ENCODE measurements at regions not wholly inside any gene's neighbourhood (a gene's known extent, or its start where the extent isn't known, plus 50 kb on each side); places are given as distances from the start of the nearest gene placed in this dataset.

GRCh38 chr15:96431786-96432185 is 101.3 kb downstream of the NR2F2 start:
- Histone ChIP-seq H3K27ac (ENCODE audit: extremely low read depth, low read depth, low read length) (no peak overlapping the region), H3K4me3 (ENCODE audit: low read depth, low read length) (no peak overlapping the region), H3K36me3 (ENCODE audit: control insufficient read depth in 2 of 2, insufficient read depth in 1 of 2, low read length in 2 of 2) (no peaks in the 10 kb centered on the region), H3K4me1 (ENCODE audit: control insufficient read depth, insufficient read depth, low read length) (no peaks in the 10 kb centered on the region), H3K9me3 (ENCODE audit: control insufficient read depth, insufficient read depth, low read depth, low read length) (no peaks in the 10 kb centered on the region)
- ChIA-PET POLR2A (no interaction called here), CTCF (no interaction called here)
- TF ChIP-seq ZFP41 (tag by site-specific recombination; IDR thresholded peaks at IDR 0.05; ENCODE audit: borderline replicate concordance) (no peak), ZBTB11 (tag by site-specific recombination; conservative IDR thresholded peaks at IDR 0.05; ENCODE audit: low read depth) (no peak), ZNF621 (tag by site-specific recombination; IDR thresholded peaks at IDR 0.05) (no peak), AEBP2 (tag by site-specific recombination; IDR thresholded peaks at IDR 0.05; ENCODE audit: borderline replicate concordance) (no peak), ZNF140 (tag by site-specific recombination; IDR thresholded peaks at IDR 0.05) (no peak), ZNF341 (tag by site-specific recombination; IDR thresholded peaks at IDR 0.05; ENCODE audit: low read depth) (no peak), PATZ1 (tag by site-specific recombination; IDR thresholded peaks at IDR 0.05) (no peak), ZNF596 (tag by site-specific recombination; IDR thresholded peaks at IDR 0.05) (no peak), YY1 (tag by site-specific recombination; IDR thresholded peaks at IDR 0.05) (no peak)

GRCh38 chr15:96435022-96435421 is 104.5 kb downstream of the NR2F2 start:
- Histone ChIP-seq H3K4me1 (ENCODE audit: control insufficient read depth, insufficient read depth, low read length) (no peaks in the 10 kb centered on the region), H3K36me3 (ENCODE audit: control insufficient read depth in 2 of 2, insufficient read depth in 1 of 2, low read length in 2 of 2) (no peaks in the 10 kb centered on the region), H3K4me3 (ENCODE audit: low read depth, low read length) (no peak overlapping the region), H3K9me3 (ENCODE audit: control insufficient read depth, insufficient read depth, low read depth, low read length) (no peaks in the 10 kb centered on the region), H3K27ac (ENCODE audit: extremely low read depth, low read depth, low read length) (no peak overlapping the region)
- TF ChIP-seq ZNF169 (tag by site-specific recombination; IDR thresholded peaks at IDR 0.05) (no peak), ZNF132 (tag by site-specific recombination; IDR thresholded peaks at IDR 0.05; ENCODE audit: borderline replicate concordance) (no peak), INSM2 (tag by site-specific recombination; IDR thresholded peaks at IDR 0.05) (no peak), ZNF707 (tag by site-specific recombination; IDR thresholded peaks at IDR 0.05) (no peak), OVOL3 (tag by site-specific recombination; IDR thresholded peaks at IDR 0.05) (no peak), ZNF404 (tag by site-specific recombination; IDR thresholded peaks at IDR 0.05) (no peak), ZNF513 (tag by site-specific recombination; IDR thresholded peaks at IDR 0.05) (no peak), ZEB2 (tag by site-specific recombination; IDR thresholded peaks at IDR 0.05) (no peak)
- POLR2A ChIA-PET = no interaction called here
- CTCF ChIA-PET = interaction anchor here (0.6 to 1.0 kb wide), 2 partner anchors 16 to 150 kb away, joined by 3 read pairs; no protein-coding TSS in a partner anchor

Measured in HEK293 (cell line).